GM18873 (cell line): ENCODE measurements at regions not wholly inside any gene's neighbourhood (a gene's known extent, or its start where the extent isn't known, plus 50 kb on each side); places are given as distances from the start of the nearest gene placed in this dataset.
"Not testable (repeated sequence)": the region's sequence is repeated elsewhere in the genome, so short reads cannot be mapped to it uniquely, and the experiment has no call there.

ENCODE experiments used
- ATAC-seq: cut with Tn5 transposase; IDR thresholded peaks from one replicate; pipeline ENCODE4 v1.9.1; 2021; ENCODE audit warnings: mild to moderate bottlenecking, moderate library complexity, moderate number of reproducible peaks; ENCODE audit not compliant: unreplicated experiment, low FRiP score

- no peak for ATAC-seq
Measured at GRCh38 chr3:181915551-181915950, 203.8 kb downstream of the SOX2 start.

GRCh38 chr3:181916013-181916412, 204.3 kb downstream of the SOX2 start:
- no peak for ATAC-seq

- no peak for ATAC-seq
Measured at GRCh38 chr3:181917027-181917426, 205.3 kb downstream of the SOX2 start.

- no peak for ATAC-seq
Measured at GRCh38 chr3:181919375-181919774, 207.7 kb downstream of the SOX2 start.

- ATAC-seq: no peak
Measured at GRCh38 chr3:181920409-181920808, 208.7 kb downstream of the SOX2 start.

- ATAC-seq: peak; percentile 94
Measured at GRCh38 chr3:181921220-181921619, 209.5 kb downstream of the SOX2 start.

GRCh38 chr3:181925841-181926240, 214.1 kb downstream of the SOX2 start:
- not testable (repeated sequence) for ATAC-seq

GRCh38 chr3:181929501-181929900, 217.8 kb downstream of the SOX2 start:
- ATAC-seq: no peak

GRCh38 chr3:181930105-181930504, 218.4 kb downstream of the SOX2 start:
- no peak for ATAC-seq

- ATAC-seq: no peak
Measured at GRCh38 chr3:181932039-181932438, 220.3 kb downstream of the SOX2 start.

GRCh38 chr3:181933052-181933618, 221.4 kb downstream of the SOX2 start:
- ATAC-seq: peak; percentile 48

GRCh38 chr3:181935915-181936314, 224.2 kb downstream of the SOX2 start:
- ATAC-seq: no peak

- no peak for ATAC-seq
Measured at GRCh38 chr3:181936774-181937173, 225.0 kb downstream of the SOX2 start.

GRCh38 chr3:181938580-181938979, 226.9 kb downstream of the SOX2 start:
- not testable (repeated sequence) for ATAC-seq

GRCh38 chr3:181940703-181941102, 229.0 kb downstream of the SOX2 start:
- ATAC-seq: no peak

GRCh38 chr3:181941250-181941649, 229.5 kb downstream of the SOX2 start:
- peak; percentile 81 for ATAC-seq

- no peak for ATAC-seq
Measured at GRCh38 chr3:181943285-181943684, 231.6 kb downstream of the SOX2 start.

GRCh38 chr3:181947606-181948005, 235.9 kb downstream of the SOX2 start:
- no peak for ATAC-seq

GRCh38 chr3:181948286-181948685, 236.6 kb downstream of the SOX2 start:
- no peak for ATAC-seq

GRCh38 chr3:181952221-181952620, 240.5 kb downstream of the SOX2 start:
- ATAC-seq: no peak

- no peak for ATAC-seq
Measured at GRCh38 chr3:181952929-181953328, 241.2 kb downstream of the SOX2 start.

GRCh38 chr3:181955566-181955965, 243.8 kb downstream of the SOX2 start:
- no peak for ATAC-seq

- ATAC-seq: no peak
Measured at GRCh38 chr3:181956122-181956521, 244.4 kb downstream of the SOX2 start.
